ENCODE measurements at regions not wholly inside any gene's neighbourhood (a gene's known extent, or its start where the extent isn't known, plus 50 kb on each side); places are given as distances from the start of the nearest gene placed in this dataset.

DNA sequence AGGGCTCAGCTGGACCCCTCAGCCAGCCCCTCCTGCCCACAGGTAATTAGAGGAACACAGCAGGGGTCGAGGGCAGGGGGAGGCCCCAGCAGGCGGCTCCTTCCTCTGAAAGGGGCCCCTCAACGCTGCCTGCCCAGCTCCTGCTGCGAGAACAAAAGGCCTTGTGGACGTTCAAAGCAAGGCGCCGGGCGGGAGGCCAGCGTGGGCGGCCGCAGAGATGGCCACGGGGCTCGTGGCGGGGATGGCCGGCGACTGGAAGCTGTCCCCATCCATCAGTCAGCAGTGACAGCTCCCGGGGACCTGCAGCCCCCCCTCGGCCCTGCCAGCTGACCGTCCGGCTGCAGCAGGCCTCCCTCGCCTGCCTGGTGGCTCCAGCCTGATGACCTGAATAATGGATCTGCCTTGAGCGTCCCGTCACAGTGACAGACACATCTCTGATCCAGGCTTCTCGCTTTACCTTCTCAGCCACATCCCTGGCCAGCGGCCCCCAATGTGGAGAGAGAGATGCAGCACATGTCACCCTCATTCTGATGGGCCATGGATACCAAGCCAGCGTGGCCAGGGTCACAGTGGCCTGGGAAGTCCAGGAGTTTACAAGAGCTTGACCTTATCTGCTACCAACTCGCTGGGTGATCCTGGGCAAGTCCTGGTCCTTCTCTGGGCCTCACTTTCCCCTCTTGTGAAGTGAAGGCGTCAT lies 159.3 kb downstream of the MN1 start:
- TF ChIP-seq GATA2 (IDR thresholded peaks at IDR 0.05; ENCODE audit: low read depth, low read length) (no peak), GATA3 (IDR thresholded peaks at IDR 0.05; ENCODE audit: low read depth, low read length) (no peak)
